ENCODE measurements at regions not wholly inside any gene's neighbourhood (a gene's known extent, or its start where the extent isn't known, plus 50 kb on each side); places are given as distances from the start of the nearest gene placed in this dataset.
A peak's percentile ranks its signal among the peaks of the same experiment; 100 is the strongest.

DNA sequence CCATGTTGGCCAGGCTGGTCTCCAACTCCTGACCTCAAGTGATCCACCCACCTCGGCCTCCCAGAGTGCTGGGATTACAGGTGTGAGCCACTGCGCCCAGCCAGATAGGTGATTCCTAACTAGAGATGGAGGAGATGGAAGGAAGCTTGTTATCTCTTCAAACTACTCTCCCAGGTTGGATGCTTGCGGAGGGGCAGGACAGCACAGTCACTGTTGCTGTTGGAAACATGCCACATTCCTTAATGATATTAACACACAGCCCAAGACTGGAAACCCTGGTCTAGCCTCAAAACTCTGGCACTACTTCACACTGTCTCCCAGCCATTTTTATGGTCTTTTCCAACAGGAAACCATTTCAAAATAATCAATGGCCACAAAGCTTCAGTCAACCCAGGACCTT is 468.8 kb upstream of the NRP1 start:
- peak in 1 of 2 donors; percentile 44 for DNase-seq (ENCODE audit: extremely low spot score in 2 of 2)
- intact Hi-C loops (cut with DNase I): no loop called here
- Histone ChIP-seq H3K4me3 (no peak overlapping the region), H3K36me3 (no peaks in the 10 kb centered on the region), H3K9me3 (no peaks in the 10 kb centered on the region), H3K4me1 (peaks cover 14% of the 10 kb centered on the region), H3K27ac (no peak overlapping the region), H3K27me3 (no peaks in the 10 kb centered on the region)
- TF ChIP-seq POLR2A (IDR thresholded peaks at IDR 0.05) (no peak), POLR2AphosphoS5 (IDR thresholded peaks at IDR 0.05; ENCODE audit: insufficient read depth in 1 of 2, low read depth in 1 of 2) (no peak)
- TF ChIP-seq, protein P1, sequence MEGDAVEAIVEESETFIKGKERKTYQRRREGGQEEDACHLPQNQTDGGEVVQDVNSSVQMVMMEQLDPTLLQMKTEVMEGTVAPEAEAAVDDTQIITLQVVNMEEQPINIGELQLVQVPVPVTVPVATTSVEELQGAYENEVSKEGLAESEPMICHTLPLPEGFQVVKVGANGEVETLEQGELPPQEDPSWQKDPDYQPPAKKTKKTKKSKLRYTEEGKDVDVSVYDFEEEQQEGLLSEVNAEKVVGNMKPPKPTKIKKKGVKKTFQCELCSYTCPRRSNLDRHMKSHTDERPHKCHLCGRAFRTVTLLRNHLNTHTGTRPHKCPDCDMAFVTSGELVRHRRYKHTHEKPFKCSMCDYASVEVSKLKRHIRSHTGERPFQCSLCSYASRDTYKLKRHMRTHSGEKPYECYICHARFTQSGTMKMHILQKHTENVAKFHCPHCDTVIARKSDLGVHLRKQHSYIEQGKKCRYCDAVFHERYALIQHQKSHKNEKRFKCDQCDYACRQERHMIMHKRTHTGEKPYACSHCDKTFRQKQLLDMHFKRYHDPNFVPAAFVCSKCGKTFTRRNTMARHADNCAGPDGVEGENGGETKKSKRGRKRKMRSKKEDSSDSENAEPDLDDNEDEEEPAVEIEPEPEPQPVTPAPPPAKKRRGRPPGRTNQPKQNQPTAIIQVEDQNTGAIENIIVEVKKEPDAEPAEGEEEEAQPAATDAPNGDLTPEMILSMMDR (IDR thresholded peaks at IDR 0.05): no peak

- H3K27ac ChIP-seq: no peak overlapping the region
- peak in 1 of 2 donors; percentile 13 for DNase-seq (ENCODE audit: extremely low spot score in 2 of 2)
- H3K4me1 ChIP-seq: peaks cover 14% of the 10 kb centered on the region
- H3K9me3 ChIP-seq: no peaks in the 10 kb centered on the region
- H3K4me3 ChIP-seq: no peak overlapping the region
- intact Hi-C loops (cut with DNase I): no loop called here
- TF ChIP-seq, protein P1 (IDR thresholded peaks at IDR 0.05): no peak
- TF ChIP-seq POLR2A (IDR thresholded peaks at IDR 0.05): no peak
- TF ChIP-seq POLR2AphosphoS5 (IDR thresholded peaks at IDR 0.05; ENCODE audit: insufficient read depth in 1 of 2, low read depth in 1 of 2): no peak
- no peaks in the 10 kb centered on the region for H3K27me3 ChIP-seq
- H3K36me3 ChIP-seq: no peaks in the 10 kb centered on the region
These were observed 468.1 kb upstream of the NRP1 start for GRCh38 chr10:33802566-33802965.

GRCh38 chr10:33801705-33802104 is 467.2 kb upstream of the NRP1 start:
- intact Hi-C loops (cut with DNase I): no loop called here
- H3K4me3 ChIP-seq: no peak overlapping the region
- no peaks in the 10 kb centered on the region for H3K36me3 ChIP-seq
- peaks cover 14% of the 10 kb centered on the region for H3K4me1 ChIP-seq
- H3K27ac ChIP-seq: no peak overlapping the region
- H3K9me3 ChIP-seq: no peaks in the 10 kb centered on the region
- no peak for TF ChIP-seq POLR2A (IDR thresholded peaks at IDR 0.05)
- no peaks in the 10 kb centered on the region for H3K27me3 ChIP-seq
- DNase-seq (ENCODE audit: extremely low spot score in 2 of 2): peak in 1 of 2 donors; percentile 47

DNA sequence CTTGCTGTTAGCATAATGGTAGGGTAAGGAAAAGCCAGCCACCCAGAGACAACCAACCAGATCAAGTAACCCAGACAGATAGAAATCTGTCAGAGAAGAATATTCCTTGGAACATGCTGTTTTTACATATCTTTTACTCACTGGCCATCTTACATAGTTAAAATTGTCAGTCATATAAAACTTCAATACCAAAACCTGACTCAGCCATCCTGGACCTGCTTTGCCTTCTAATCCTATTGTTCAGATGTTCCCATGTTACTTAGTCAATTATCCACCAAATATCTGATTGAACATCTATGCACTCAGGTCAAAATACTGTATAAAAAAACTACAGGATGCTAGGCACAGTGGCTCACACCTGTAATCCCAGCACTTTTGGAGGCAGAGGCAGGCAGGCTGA is 466.5 kb upstream of the NRP1 start:
- H3K27me3 ChIP-seq: no peaks in the 10 kb centered on the region
- no peak overlapping the region for H3K27ac ChIP-seq
- H3K4me3 ChIP-seq: no peak overlapping the region
- intact Hi-C loops (cut with DNase I): no loop called here
- no peaks in the 10 kb centered on the region for H3K9me3 ChIP-seq
- peaks cover 14% of the 10 kb centered on the region for H3K4me1 ChIP-seq
- no peak for DNase-seq (ENCODE audit: extremely low spot score in 2 of 2)
- no peaks in the 10 kb centered on the region for H3K36me3 ChIP-seq
- TF ChIP-seq POLR2AphosphoS5 (IDR thresholded peaks at IDR 0.05; ENCODE audit: insufficient read depth in 1 of 2, low read depth in 1 of 2): no peak
- TF ChIP-seq, protein P1 (IDR thresholded peaks at IDR 0.05): no peak
- TF ChIP-seq POLR2A (IDR thresholded peaks at IDR 0.05): no peak

GRCh38 chr10:33800545-33800944 is 466.1 kb upstream of the NRP1 start:
- TF ChIP-seq POLR2A (IDR thresholded peaks at IDR 0.05) (no peak), POLR2AphosphoS5 (IDR thresholded peaks at IDR 0.05; ENCODE audit: insufficient read depth in 1 of 2, low read depth in 1 of 2) (no peak)
- TF ChIP-seq, protein P1 (IDR thresholded peaks at IDR 0.05): no peak
- no peaks in the 10 kb centered on the region for H3K36me3 ChIP-seq
- DNase-seq (ENCODE audit: extremely low spot score in 2 of 2): no peak
- H3K27ac ChIP-seq: no peak overlapping the region
- H3K27me3 ChIP-seq: no peaks in the 10 kb centered on the region
- H3K4me1 ChIP-seq: peaks cover 14% of the 10 kb centered on the region
- no peaks in the 10 kb centered on the region for H3K9me3 ChIP-seq
- H3K4me3 ChIP-seq: no peak overlapping the region
- intact Hi-C loops (cut with DNase I): no loop called here

DNA sequence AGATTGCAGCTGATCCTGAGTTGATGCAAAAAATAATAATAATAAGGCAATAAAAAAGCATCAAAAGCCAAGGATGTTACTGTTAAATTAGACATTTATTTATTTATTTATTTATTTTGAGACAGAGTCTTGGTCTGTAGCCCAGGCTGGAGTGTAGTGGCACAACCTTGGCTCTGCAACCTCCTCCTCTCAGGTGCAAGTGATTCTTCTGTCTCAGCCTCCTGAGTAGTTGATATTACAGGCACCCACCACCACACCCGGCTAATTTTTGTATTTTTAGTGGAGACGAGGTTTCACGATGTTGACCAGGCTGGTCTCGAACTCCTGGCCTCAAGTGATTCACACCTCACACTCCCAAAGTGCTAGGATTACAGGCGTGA is 465.5 kb upstream of the NRP1 start:
- no peak overlapping the region for H3K27ac ChIP-seq

More for the DNA sequence above, 465.5 kb upstream of the NRP1 start:
- DNase-seq (ENCODE audit: extremely low spot score in 2 of 2): no peak
- Histone ChIP-seq H3K4me3 (no peak overlapping the region), H3K4me1 (peaks cover 14% of the 10 kb centered on the region), H3K9me3 (no peaks in the 10 kb centered on the region), H3K36me3 (no peaks in the 10 kb centered on the region), H3K27me3 (no peaks in the 10 kb centered on the region)
- intact Hi-C loops (cut with DNase I): no loop called here
- TF ChIP-seq POLR2A (IDR thresholded peaks at IDR 0.05) (no peak), POLR2AphosphoS5 (IDR thresholded peaks at IDR 0.05; ENCODE audit: insufficient read depth in 1 of 2, low read depth in 1 of 2) (no peak)
- TF ChIP-seq, protein P1 (IDR thresholded peaks at IDR 0.05): no peak
